ENCODE measurements at regions not wholly inside any gene's neighbourhood (a gene's known extent, or its start where the extent isn't known, plus 50 kb on each side); places are given as distances from the start of the nearest gene placed in this dataset.

DNA sequence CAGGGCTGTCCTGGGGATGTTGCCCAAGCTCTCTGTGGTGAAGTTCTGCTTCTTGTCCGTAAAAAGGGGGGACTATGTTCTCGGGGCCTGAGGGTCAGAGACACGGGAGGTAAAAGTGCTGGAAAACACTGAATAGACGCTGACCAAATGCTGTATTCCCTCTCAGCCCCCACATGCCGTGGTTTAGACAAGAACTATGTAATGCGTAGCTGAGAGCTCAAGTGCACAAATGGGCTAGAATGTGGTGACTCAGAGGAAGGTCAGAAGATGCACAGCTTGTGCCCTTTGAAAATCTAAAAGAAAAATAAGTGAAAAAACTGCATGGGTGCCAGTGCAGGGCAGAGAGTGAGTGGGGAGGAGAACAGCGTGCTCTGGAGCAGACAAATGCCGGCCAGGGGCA lies 80.3 kb upstream of the MAP4K4 start:
- Mint-ChIP-seq H3K27me3 (no peaks in the 10 kb centered on the region), H3K27ac (no peak overlapping the region), H3K36me3 (ENCODE audit: low read depth) (no peaks in the 10 kb centered on the region), H3K9me3 (no peaks in the 10 kb centered on the region), H3K4me3 (no peak overlapping the region), H3K4me1 (ENCODE audit: low read depth) (peaks cover 12% of the 10 kb centered on the region)
- ChIA-PET POLR2A (no interaction called here), CTCF (interaction anchor here (0.8 kb wide), 1 partner anchor 198 kb away, joined by 3 read pairs; no protein-coding TSS in a partner anchor)
- no peak for DNase-seq
- intact Hi-C loops (cut with micrococcal nuclease): no loop called here
- TF ChIP-seq, protein P1, sequence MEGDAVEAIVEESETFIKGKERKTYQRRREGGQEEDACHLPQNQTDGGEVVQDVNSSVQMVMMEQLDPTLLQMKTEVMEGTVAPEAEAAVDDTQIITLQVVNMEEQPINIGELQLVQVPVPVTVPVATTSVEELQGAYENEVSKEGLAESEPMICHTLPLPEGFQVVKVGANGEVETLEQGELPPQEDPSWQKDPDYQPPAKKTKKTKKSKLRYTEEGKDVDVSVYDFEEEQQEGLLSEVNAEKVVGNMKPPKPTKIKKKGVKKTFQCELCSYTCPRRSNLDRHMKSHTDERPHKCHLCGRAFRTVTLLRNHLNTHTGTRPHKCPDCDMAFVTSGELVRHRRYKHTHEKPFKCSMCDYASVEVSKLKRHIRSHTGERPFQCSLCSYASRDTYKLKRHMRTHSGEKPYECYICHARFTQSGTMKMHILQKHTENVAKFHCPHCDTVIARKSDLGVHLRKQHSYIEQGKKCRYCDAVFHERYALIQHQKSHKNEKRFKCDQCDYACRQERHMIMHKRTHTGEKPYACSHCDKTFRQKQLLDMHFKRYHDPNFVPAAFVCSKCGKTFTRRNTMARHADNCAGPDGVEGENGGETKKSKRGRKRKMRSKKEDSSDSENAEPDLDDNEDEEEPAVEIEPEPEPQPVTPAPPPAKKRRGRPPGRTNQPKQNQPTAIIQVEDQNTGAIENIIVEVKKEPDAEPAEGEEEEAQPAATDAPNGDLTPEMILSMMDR (IDR thresholded peaks at IDR 0.05): no peak
- no peak for ATAC-seq

DNA sequence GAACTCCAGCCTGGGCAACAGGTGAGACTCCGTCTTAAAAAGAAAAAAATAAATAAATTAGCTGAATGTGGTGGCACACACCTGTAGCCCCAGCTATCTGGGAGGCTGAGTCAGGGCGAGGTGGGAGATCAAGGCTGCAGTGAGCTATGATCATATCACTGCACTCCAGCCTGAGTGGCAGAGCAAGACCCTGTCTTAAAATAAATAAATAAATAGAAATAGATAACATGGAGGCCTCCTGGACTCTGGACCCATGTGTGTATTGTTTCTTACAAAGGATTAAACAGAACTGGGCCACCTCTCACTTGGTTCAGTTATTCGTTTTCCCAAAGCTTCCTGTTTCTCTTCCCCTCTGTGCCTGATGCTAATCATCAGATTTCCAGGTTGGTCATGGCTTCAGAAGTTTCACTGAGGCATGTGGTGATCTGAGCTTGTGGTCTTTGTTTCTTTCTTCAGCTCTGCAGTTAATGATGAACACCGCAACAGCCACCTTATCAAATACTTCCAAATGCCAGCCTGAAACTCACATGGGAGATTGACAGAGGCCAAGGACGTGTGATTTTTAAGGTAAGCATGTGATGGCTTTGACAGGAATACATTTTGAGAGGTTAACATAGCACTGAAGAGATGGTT lies 83.3 kb upstream of the MAP4K4 start:
- ChIA-PET CTCF (interaction anchor here (0.7 to 1.5 kb wide), 3 partner anchors 16 to 272 kb away, joined by 3 read pairs; no protein-coding TSS in a partner anchor), POLR2A (no interaction called here)
- H3K9me3 Mint-ChIP-seq: no peaks in the 10 kb centered on the region
- intact Hi-C loops (cut with micrococcal nuclease): no loop called here
- ATAC-seq: no peak
- no peak overlapping the region for H3K27ac Mint-ChIP-seq
- H3K36me3 Mint-ChIP-seq (ENCODE audit: low read depth): no peaks in the 10 kb centered on the region
- H3K4me1 Mint-ChIP-seq (ENCODE audit: low read depth): peaks cover 6% of the 10 kb centered on the region
- no peak for DNase-seq
- no peaks in the 10 kb centered on the region for H3K27me3 Mint-ChIP-seq
- TF ChIP-seq, protein P1 (IDR thresholded peaks at IDR 0.05): no peak
- no peak overlapping the region for H3K4me3 Mint-ChIP-seq

DNA sequence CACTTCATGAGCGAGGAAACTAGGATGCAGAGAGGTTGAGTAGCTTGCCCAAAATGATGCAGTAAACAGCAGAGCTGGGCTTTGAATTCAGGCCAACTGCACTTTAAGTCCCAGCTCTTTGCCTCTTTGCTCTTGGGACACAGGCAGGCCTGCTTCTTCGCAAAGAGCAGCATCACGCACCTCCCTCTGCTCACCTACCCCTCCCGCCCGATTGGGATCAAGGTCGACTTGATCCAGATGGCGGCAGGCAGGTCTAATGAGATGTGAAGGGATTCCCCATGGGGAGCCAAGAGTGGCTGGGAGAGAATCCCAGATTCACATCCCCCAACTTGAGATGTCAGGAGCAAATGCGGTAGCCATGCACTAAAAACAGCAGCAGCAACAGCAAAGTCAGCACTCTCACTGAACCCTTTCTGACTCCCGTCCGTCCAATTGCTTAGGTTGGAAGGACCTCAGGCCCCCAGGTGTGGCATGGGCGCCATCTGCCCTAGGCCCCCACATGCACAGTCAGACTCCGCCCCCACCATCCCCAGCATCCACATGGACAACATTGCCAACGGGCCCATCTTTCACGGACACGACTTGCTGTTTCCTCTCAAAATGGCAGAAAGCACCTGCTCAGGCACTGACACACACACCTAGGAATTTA lies 84.3 kb upstream of the MAP4K4 start:
- ChIA-PET CTCF (no interaction called here), POLR2A (no interaction called here)
- ATAC-seq (no peak), DNase-seq (no peak)
- peaks cover 6% of the 10 kb centered on the region for H3K4me1 Mint-ChIP-seq (ENCODE audit: low read depth)
- intact Hi-C loops (cut with micrococcal nuclease): no loop called here
- H3K36me3 Mint-ChIP-seq (ENCODE audit: low read depth): no peaks in the 10 kb centered on the region
- H3K27ac Mint-ChIP-seq: no peak overlapping the region
- TF ChIP-seq, protein P1 (IDR thresholded peaks at IDR 0.05): no peak
- no peaks in the 10 kb centered on the region for H3K27me3 Mint-ChIP-seq
- H3K9me3 Mint-ChIP-seq: no peaks in the 10 kb centered on the region
- no peak overlapping the region for H3K4me3 Mint-ChIP-seq

DNA sequence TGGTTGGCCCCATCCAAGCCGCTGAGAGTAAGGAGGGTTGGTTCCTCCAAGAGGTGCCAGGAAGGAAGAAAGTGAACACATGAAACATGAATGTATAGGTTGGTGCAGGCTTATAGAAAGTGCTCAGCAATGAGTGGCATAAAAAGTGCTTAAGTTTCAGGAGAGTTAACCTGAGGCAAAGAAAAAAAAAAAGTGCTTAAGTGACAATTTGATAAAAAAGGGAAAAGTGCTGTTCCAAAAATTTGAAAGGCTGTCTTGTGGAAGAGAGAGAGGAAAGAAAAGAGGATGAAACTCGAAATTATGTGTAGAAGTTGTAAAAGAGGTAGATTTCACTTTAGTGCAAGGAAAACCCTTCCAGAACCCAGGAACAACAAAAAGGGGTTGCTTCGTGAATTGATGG lies 85.5 kb upstream of the MAP4K4 start:
- H3K9me3 Mint-ChIP-seq: no peaks in the 10 kb centered on the region
- TF ChIP-seq, protein P1 (IDR thresholded peaks at IDR 0.05): no peak
- H3K4me3 Mint-ChIP-seq: no peak overlapping the region
- no peaks in the 10 kb centered on the region for H3K27me3 Mint-ChIP-seq
- intact Hi-C loops (cut with micrococcal nuclease): no loop called here
- no peaks in the 10 kb centered on the region for H3K36me3 Mint-ChIP-seq (ENCODE audit: low read depth)
- H3K27ac Mint-ChIP-seq: no peak overlapping the region
- ChIA-PET CTCF (no interaction called here), POLR2A (no interaction called here)
- DNase-seq (no peak), ATAC-seq (no peak)
- H3K4me1 Mint-ChIP-seq (ENCODE audit: low read depth): peaks cover 4% of the 10 kb centered on the region

DNA sequence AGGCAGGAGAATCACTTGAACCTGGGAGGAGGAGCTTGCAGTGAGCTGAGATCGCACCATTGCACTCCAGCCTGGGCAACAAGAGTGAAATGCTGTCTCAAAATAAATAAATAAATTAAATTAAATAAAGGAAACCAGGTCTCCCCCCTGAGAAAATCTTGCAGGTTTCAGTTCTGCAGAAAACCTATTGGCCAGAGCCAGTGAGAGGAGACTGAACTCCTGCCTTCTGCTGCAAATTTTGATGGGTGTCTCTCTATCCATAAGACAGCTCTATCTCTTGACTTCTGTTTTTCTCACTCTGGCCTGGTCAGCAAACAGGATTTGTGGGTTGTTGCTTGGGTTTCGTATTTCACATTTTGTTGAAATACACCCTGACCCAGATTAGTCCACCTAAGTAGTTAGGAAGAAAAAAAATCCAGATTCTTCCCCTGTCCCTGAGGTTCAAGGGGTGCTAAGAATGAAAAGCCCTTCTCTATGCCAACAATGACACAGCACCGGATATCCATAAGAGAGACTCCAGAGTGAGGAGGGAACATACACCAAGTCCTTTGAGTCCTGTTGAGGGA lies 86.7 kb upstream of the MAP4K4 start:
- ChIA-PET CTCF (no interaction called here), POLR2A (no interaction called here)
- no peaks in the 10 kb centered on the region for H3K36me3 Mint-ChIP-seq (ENCODE audit: low read depth)
- peaks cover 4% of the 10 kb centered on the region for H3K4me1 Mint-ChIP-seq (ENCODE audit: low read depth)
- ATAC-seq (no peak), DNase-seq (no peak)
- TF ChIP-seq, protein P1 (IDR thresholded peaks at IDR 0.05): no peak
- no peak overlapping the region for H3K27ac Mint-ChIP-seq
- no peak overlapping the region for H3K4me3 Mint-ChIP-seq
- intact Hi-C loops (cut with micrococcal nuclease): no loop called here
- no peaks in the 10 kb centered on the region for H3K9me3 Mint-ChIP-seq
- no peaks in the 10 kb centered on the region for H3K27me3 Mint-ChIP-seq
